ENCODE measurements at regions not wholly inside any gene's neighbourhood (a gene's known extent, or its start where the extent isn't known, plus 50 kb on each side); places are given as distances from the start of the nearest gene placed in this dataset.

- H3K27ac Mint-ChIP-seq = no peak overlapping the region
- Histone ChIP-seq H3K4me2 (no peak overlapping the region), H3K4me3 (no peak overlapping the region), H3K79me2 (replicated peaks; ENCODE audit: insufficient read depth) (no peaks in the 10 kb centered on the region), H3K27me3 (ENCODE audit: insufficient read depth) (no peaks in the 10 kb centered on the region), H3K36me3 (ENCODE audit: insufficient read depth) (no peaks in the 10 kb centered on the region), H3K27ac (ENCODE audit: low read depth) (no peak overlapping the region), H3K4me1 (ENCODE audit: insufficient read depth) (peaks cover 31% of the 10 kb centered on the region), H3K9me2 (ENCODE audit: insufficient read depth) (no peaks in the 10 kb centered on the region), H3F3A (replicated peaks; ENCODE audit: low read depth) (no peaks in the 10 kb centered on the region), H4K20me1 (replicated peaks; ENCODE audit: insufficient read depth) (no peaks in the 10 kb centered on the region), H2AFZ (no peak overlapping the region)
- ATAC-seq (no peak), DNase-seq (ENCODE audit: low spot score) (no peak)
- H3K36me3 Mint-ChIP-seq (ENCODE audit: low read depth) = no peaks in the 10 kb centered on the region
- peaks cover 15% of the 10 kb centered on the region for H3K4me1 Mint-ChIP-seq
- no peaks in the 10 kb centered on the region for H3K9me3 Mint-ChIP-seq
- no peak for TF ChIP-seq JUNB (IDR thresholded peaks at IDR 0.05; ENCODE audit: unreplicated experiment)
- no peak for TF ChIP-seq POLR2AphosphoS5 (IDR thresholded peaks at IDR 0.05; ENCODE audit: low read depth)
- TF ChIP-seq STAT1 (IDR thresholded peaks at IDR 0.05; ENCODE audit: unreplicated experiment) = no peak
- no peak for TF ChIP-seq REST (IDR thresholded peaks at IDR 0.05; ENCODE audit: unreplicated experiment)
- TF ChIP-seq, protein P1, sequence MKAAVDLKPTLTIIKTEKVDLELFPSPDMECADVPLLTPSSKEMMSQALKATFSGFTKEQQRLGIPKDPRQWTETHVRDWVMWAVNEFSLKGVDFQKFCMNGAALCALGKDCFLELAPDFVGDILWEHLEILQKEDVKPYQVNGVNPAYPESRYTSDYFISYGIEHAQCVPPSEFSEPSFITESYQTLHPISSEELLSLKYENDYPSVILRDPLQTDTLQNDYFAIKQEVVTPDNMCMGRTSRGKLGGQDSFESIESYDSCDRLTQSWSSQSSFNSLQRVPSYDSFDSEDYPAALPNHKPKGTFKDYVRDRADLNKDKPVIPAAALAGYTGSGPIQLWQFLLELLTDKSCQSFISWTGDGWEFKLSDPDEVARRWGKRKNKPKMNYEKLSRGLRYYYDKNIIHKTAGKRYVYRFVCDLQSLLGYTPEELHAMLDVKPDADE (IDR thresholded peaks at IDR 0.05) = no peak
- no peak for TF ChIP-seq NANOG (IDR thresholded peaks at IDR 0.05; ENCODE audit: borderline replicate concordance)
- TF ChIP-seq EZH2phosphoT487 (IDR thresholded peaks at IDR 0.05; ENCODE audit: unreplicated experiment) = no peak
- TF ChIP-seq CREB1 (CRISPR knock-in tag; IDR thresholded peaks at IDR 0.05; ENCODE audit: low read depth) = no peak
- no peak for TF ChIP-seq EZH2 (IDR thresholded peaks at IDR 0.05; ENCODE audit: low read depth, unreplicated experiment)
- no peak for TF ChIP-seq ZNF331 (CRISPR knock-in tag; IDR thresholded peaks at IDR 0.05; ENCODE audit: low read depth)
- TF ChIP-seq ZNF114 (CRISPR knock-in tag; IDR thresholded peaks at IDR 0.05) = no peak
- TF ChIP-seq, protein P2, sequence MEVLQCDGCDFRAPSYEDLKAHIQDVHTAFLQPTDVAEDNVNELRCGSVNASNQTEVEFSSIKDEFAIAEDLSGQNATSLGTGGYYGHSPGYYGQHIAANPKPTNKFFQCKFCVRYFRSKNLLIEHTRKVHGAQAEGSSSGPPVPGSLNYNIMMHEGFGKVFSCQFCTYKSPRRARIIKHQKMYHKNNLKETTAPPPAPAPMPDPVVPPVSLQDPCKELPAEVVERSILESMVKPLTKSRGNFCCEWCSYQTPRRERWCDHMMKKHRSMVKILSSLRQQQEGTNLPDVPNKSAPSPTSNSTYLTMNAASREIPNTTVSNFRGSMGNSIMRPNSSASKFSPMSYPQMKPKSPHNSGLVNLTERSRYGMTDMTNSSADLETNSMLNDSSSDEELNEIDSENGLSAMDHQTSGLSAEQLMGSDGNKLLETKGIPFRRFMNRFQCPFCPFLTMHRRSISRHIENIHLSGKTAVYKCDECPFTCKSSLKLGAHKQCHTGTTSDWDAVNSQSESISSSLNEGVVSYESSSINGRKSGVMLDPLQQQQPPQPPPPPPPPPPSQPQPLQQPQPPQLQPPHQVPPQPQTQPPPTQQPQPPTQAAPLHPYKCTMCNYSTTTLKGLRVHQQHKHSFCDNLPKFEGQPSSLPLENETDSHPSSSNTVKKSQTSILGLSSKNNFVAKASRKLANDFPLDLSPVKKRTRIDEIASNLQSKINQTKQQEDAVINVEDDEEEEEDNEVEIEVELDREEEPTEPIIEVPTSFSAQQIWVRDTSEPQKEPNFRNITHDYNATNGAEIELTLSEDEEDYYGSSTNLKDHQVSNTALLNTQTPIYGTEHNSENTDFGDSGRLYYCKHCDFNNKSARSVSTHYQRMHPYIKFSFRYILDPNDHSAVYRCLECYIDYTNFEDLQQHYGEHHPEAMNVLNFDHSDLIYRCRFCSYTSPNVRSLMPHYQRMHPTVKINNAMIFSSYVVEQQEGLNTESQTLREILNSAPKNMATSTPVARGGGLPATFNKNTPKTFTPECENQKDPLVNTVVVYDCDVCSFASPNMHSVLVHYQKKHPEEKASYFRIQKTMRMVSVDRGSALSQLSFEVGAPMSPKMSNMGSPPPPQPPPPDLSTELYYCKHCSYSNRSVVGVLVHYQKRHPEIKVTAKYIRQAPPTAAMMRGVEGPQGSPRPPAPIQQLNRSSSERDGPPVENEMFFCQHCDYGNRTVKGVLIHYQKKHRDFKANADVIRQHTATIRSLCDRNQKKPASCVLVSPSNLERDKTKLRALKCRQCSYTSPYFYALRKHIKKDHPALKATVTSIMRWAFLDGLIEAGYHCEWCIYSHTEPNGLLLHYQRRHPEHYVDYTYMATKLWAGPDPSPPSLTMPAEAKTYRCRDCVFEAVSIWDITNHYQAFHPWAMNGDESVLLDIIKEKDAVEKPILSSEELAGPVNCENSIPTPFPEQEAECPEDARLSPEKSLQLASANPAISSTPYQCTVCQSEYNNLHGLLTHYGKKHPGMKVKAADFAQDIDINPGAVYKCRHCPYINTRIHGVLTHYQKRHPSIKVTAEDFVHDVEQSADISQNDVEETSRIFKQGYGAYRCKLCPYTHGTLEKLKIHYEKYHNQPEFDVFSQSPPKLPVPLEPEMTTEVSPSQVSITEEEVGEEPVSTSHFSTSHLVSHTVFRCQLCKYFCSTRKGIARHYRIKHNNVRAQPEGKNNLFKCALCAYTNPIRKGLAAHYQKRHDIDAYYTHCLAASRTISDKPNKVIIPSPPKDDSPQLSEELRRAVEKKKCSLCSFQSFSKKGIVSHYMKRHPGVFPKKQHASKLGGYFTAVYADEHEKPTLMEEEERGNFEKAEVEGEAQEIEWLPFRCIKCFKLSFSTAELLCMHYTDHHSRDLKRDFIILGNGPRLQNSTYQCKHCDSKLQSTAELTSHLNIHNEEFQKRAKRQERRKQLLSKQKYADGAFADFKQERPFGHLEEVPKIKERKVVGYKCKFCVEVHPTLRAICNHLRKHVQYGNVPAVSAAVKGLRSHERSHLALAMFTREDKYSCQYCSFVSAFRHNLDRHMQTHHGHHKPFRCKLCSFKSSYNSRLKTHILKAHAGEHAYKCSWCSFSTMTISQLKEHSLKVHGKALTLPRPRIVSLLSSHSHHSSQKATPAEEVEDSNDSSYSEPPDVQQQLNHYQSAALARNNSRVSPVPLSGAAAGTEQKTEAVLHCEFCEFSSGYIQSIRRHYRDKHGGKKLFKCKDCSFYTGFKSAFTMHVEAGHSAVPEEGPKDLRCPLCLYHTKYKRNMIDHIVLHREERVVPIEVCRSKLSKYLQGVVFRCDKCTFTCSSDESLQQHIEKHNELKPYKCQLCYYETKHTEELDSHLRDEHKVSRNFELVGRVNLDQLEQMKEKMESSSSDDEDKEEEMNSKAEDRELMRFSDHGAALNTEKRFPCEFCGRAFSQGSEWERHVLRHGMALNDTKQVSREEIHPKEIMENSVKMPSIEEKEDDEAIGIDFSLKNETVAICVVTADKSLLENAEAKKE (CRISPR knock-in tag; IDR thresholded peaks at IDR 0.05) = no peak
- TF ChIP-seq, protein P3, sequence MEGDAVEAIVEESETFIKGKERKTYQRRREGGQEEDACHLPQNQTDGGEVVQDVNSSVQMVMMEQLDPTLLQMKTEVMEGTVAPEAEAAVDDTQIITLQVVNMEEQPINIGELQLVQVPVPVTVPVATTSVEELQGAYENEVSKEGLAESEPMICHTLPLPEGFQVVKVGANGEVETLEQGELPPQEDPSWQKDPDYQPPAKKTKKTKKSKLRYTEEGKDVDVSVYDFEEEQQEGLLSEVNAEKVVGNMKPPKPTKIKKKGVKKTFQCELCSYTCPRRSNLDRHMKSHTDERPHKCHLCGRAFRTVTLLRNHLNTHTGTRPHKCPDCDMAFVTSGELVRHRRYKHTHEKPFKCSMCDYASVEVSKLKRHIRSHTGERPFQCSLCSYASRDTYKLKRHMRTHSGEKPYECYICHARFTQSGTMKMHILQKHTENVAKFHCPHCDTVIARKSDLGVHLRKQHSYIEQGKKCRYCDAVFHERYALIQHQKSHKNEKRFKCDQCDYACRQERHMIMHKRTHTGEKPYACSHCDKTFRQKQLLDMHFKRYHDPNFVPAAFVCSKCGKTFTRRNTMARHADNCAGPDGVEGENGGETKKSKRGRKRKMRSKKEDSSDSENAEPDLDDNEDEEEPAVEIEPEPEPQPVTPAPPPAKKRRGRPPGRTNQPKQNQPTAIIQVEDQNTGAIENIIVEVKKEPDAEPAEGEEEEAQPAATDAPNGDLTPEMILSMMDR (conservative IDR thresholded peaks at IDR 0.05; ENCODE audit: low read depth in 2 of 2) = no peak
- H3K4me3 Mint-ChIP-seq = no peak overlapping the region
- peaks cover 2% of the 10 kb centered on the region for H3K27me3 Mint-ChIP-seq (ENCODE audit: insufficient read depth, low read depth, poor library complexity)
Observed at GRCh38 chr6:14656649-14657048, 539.1 kb downstream of the CD83 start.
